SU-DHL-6 (cell line): ENCODE measurements at regions not wholly inside any gene's neighbourhood (a gene's known extent, or its start where the extent isn't known, plus 50 kb on each side); places are given as distances from the start of the nearest gene placed in this dataset.
"Not testable (repeated sequence)": the region's sequence is repeated elsewhere in the genome, so short reads cannot be mapped to it uniquely, and the experiment has no call there.

Experiments
- H2AFZ ChIP-seq: fragments of 200-600 bp; sonication (generic); 2 replicates; pipeline ENCODE4 v1.6.1; 2014; ENCODE audit warnings: low read depth, mild to moderate bottlenecking, moderate library complexity, mixed read lengths, antibody characterized with exemption, low read length; ENCODE audit not compliant: severe bottlenecking
- H3F3A ChIP-seq: fragments of 200-600 bp; shearing (Covaris generic); 2 replicates; pipeline ENCODE4 v1.6.0; 2016; ENCODE audit warnings: antibody characterized with exemption, mild to moderate bottlenecking; ENCODE audit not compliant: insufficient read depth
- H3K27ac ChIP-seq: fragments of 200-600 bp; sonication (generic); 2 replicates; pipeline ENCODE4 v1.5.1; 2016; ENCODE audit warnings: low read depth, mild to moderate bottlenecking, low read length, moderate library complexity, mixed read lengths
- H3K27me3 ChIP-seq: fragments of 200-600 bp; sonication (generic), shearing (Covaris generic); 2 replicates; pipeline ENCODE4 v1.6.0; 2014; ENCODE audit warnings: mild to moderate bottlenecking, low read length
- H3K36me3 ChIP-seq: fragments of 200-600 bp; sonication (generic); 2 replicates; pipeline ENCODE4 v1.6.1; 2014; ENCODE audit warnings: mild to moderate bottlenecking, low read length, mixed read lengths
- H3K4me2 ChIP-seq: fragments of 300-600, 200-600 bp; shearing (Covaris generic), sonication (generic); 2 replicates; pipeline ENCODE4 v1.6.0; 2014; ENCODE audit warnings: low read length, low read depth, mild to moderate bottlenecking; ENCODE audit not compliant: poor library complexity, severe bottlenecking
- H3K4me3 ChIP-seq: fragments of 200-600 bp; sonication (generic); 2 replicates; pipeline ENCODE4 v1.5.1; 2014; ENCODE audit warnings: antibody characterized with exemption, low read length, mild to moderate bottlenecking, mixed read lengths; ENCODE audit not compliant: insufficient read depth, poor library complexity, severe bottlenecking
- H3K79me2 ChIP-seq: fragments of 200-600 bp; sonication (generic); 2 replicates; pipeline ENCODE4 v1.6.1; 2014; ENCODE audit warnings: mild to moderate bottlenecking, low read length, moderate library complexity; ENCODE audit not compliant: insufficient read depth
- H3K9ac ChIP-seq: fragments of 200-600 bp; sonication (generic); 2 replicates; pipeline ENCODE4 v1.7.0; 2014; ENCODE audit warnings: mild to moderate bottlenecking, low read length
- H3K9me2 ChIP-seq: fragments of 200-600 bp; sonication (generic); replicated peaks from 2 replicates; pipeline ENCODE4 v1.6.1; 2014; ENCODE audit warnings: low read length; ENCODE audit not compliant: insufficient read depth
- H3K9me3 ChIP-seq: fragments of 200-600 bp; sonication (generic); 2 replicates; pipeline ENCODE4 v1.6.1; 2014; ENCODE audit warnings: low read length, mixed read lengths; ENCODE audit not compliant: insufficient read depth
- H4K20me1 ChIP-seq: fragments of 200-600 bp; sonication (generic); 2 replicates; pipeline ENCODE4 v1.6.1; 2014; ENCODE audit warnings: low read depth, mild to moderate bottlenecking, antibody characterized with exemption, low read length, moderate library complexity, mixed read lengths
- CTCF ChIP-seq: fragments of 200-600 bp; sonication (generic); IDR thresholded peaks from one replicate; pipeline ENCODE4 v1.5.1; 2017; ENCODE audit warnings: antibody characterized with exemption, mild to moderate bottlenecking, low read length, moderate library complexity; ENCODE audit not compliant: insufficient read depth, poor library complexity, severe bottlenecking
- EZH2phosphoT487 ChIP-seq: fragments of 200-600 bp; sonication (generic), shearing (Covaris generic); conservative IDR thresholded peaks from 2 replicates; pipeline ENCODE4 v1.6.1; 2018; ENCODE audit warnings: mild to moderate bottlenecking, antibody characterized with exemption, low read length, moderate library complexity, mixed read lengths

- no peaks in the 10 kb centered on the region for H3F3A ChIP-seq
- no peaks in the 10 kb centered on the region for H3K27me3 ChIP-seq
- TF ChIP-seq CTCF (no peak), EZH2phosphoT487 (no peak)
- H2AFZ ChIP-seq = no peak overlapping the region
- no peak overlapping the region for H3K27ac ChIP-seq
- H3K9me3 ChIP-seq = no peaks in the 10 kb centered on the region
- no peak overlapping the region for H3K9ac ChIP-seq
- H3K79me2 ChIP-seq = no peaks in the 10 kb centered on the region
- H4K20me1 ChIP-seq = no peaks in the 10 kb centered on the region
- H3K4me3 ChIP-seq = no peak overlapping the region
- H3K9me2 ChIP-seq = no peaks in the 10 kb centered on the region
- H3K36me3 ChIP-seq = no peaks in the 10 kb centered on the region
- no peak overlapping the region for H3K4me2 ChIP-seq
Observed at GRCh38 chr6:76914737-76915136, 548.6 kb downstream of the HTR1B start.

- H4K20me1 ChIP-seq, H2AFZ ChIP-seq, H3K27me3 ChIP-seq, H3K9me3 ChIP-seq, H3F3A ChIP-seq, H3K27ac ChIP-seq, H3K36me3 ChIP-seq, H3K4me2 ChIP-seq, H3K4me3 ChIP-seq, H3K9me2 ChIP-seq, H3K79me2 ChIP-seq, H3K9ac ChIP-seq: not testable (repeated sequence)
Observed at GRCh38 chr6:76905541-76905940, 557.8 kb downstream of the HTR1B start.

- Histone ChIP-seq H2AFZ (no peak overlapping the region), H3K9me3 (no peaks in the 10 kb centered on the region), H3K36me3 (no peaks in the 10 kb centered on the region), H3K79me2 (no peaks in the 10 kb centered on the region), H3K9me2 (no peaks in the 10 kb centered on the region), H3K27ac (no peak overlapping the region), H3K4me3 (no peak overlapping the region), H3K4me2 (no peak overlapping the region), H3K9ac (no peak overlapping the region), H3K27me3 (no peaks in the 10 kb centered on the region), H3F3A (no peaks in the 10 kb centered on the region), H4K20me1 (no peaks in the 10 kb centered on the region)
- TF ChIP-seq EZH2phosphoT487 (no peak), CTCF (no peak)
Observed at GRCh38 chr6:76892542-76892941, 570.7 kb downstream of the HTR1B start.

GRCh38 chr6:76888351-76888750, 574.9 kb downstream of the HTR1B start:
- Histone ChIP-seq H3K79me2 (no peaks in the 10 kb centered on the region), H3F3A (no peaks in the 10 kb centered on the region), H3K9me3 (no peaks in the 10 kb centered on the region), H2AFZ (no peak overlapping the region), H3K27me3 (no peaks in the 10 kb centered on the region), H3K4me3 (no peak overlapping the region), H3K9me2 (no peaks in the 10 kb centered on the region), H3K27ac (no peak overlapping the region), H3K4me2 (no peak overlapping the region), H4K20me1 (no peaks in the 10 kb centered on the region), H3K9ac (no peak overlapping the region), H3K36me3 (no peaks in the 10 kb centered on the region)
- TF ChIP-seq CTCF = no peak
- no peak for TF ChIP-seq EZH2phosphoT487
